GM23338 (cell line): ENCODE measurements at regions not wholly inside any gene's neighbourhood (a gene's known extent, or its start where the extent isn't known, plus 50 kb on each side); places are given as distances from the start of the nearest gene placed in this dataset.

ENCODE experiments used
- ATAC-seq: fragments of 200-7000 bp; cut with Tn5 transposase; 3 replicates; pipeline ENCODE4 v1.9.1; 2020
- DNase-seq: peaks from one replicate; pipeline ENCODE4 v3.0.0-alpha.2; 2015; ENCODE audit warnings: low spot score
- H2AFZ ChIP-seq: fragments of 200-600 bp; sonication (generic); 2 replicates; pipeline ENCODE4 v1.8.0; 2016; ENCODE audit warnings: antibody characterized with exemption, mild to moderate bottlenecking, moderate library complexity
- H3F3A ChIP-seq: fragments of 200-600 bp; sonication (generic); replicated peaks from 2 replicates; pipeline ENCODE4 v1.8.0; 2017; ENCODE audit warnings: antibody characterized with exemption, mixed run types, low read depth
- H3K27ac ChIP-seq: fragments of 200-600 bp; sonication (generic); 2 replicates; pipeline ENCODE4 v1.6.1; 2016; ENCODE audit warnings: low read depth
- H3K27me3 ChIP-seq: fragments of 200-600 bp; sonication (generic); 2 replicates; pipeline ENCODE4 v1.8.0; 2016; ENCODE audit warnings: mild to moderate bottlenecking, mixed run types, moderate library complexity; ENCODE audit not compliant: insufficient read depth
- H3K36me3 ChIP-seq: fragments of 200-600 bp; sonication (generic); 2 replicates; pipeline ENCODE4 v1.8.0; 2016; ENCODE audit warnings: mild to moderate bottlenecking; ENCODE audit not compliant: insufficient read depth
- H3K4me1 ChIP-seq: fragments of 200-600 bp; sonication (generic); 2 replicates; pipeline ENCODE4 v1.8.0; 2016; ENCODE audit warnings: mild to moderate bottlenecking, moderate library complexity; ENCODE audit not compliant: insufficient read depth
- H3K4me2 ChIP-seq: fragments of 200-600 bp; sonication (generic); 2 replicates; pipeline ENCODE4 v1.7.1; 2017; ENCODE audit warnings: mixed run types
- H3K4me3 ChIP-seq: fragments of 200-600 bp; sonication (generic); 2 replicates; pipeline ENCODE4 v1.6.1; 2016; ENCODE audit warnings: mixed run types
- H3K79me2 ChIP-seq: fragments of 200-600 bp; sonication (generic); replicated peaks from 2 replicates; pipeline ENCODE4 v1.8.0; 2017; ENCODE audit warnings: mild to moderate bottlenecking; ENCODE audit not compliant: insufficient read depth
- H3K9me2 ChIP-seq: fragments of 200-600 bp; sonication (generic); 2 replicates; pipeline ENCODE4 v1.8.0; 2017; ENCODE audit not compliant: insufficient read depth
- H4K20me1 ChIP-seq: fragments of 200-600 bp; sonication (generic); replicated peaks from 2 replicates; pipeline ENCODE4 v1.8.0; 2017; ENCODE audit warnings: mild to moderate bottlenecking; ENCODE audit not compliant: insufficient read depth
- H3K27ac Mint-ChIP-seq: 2 replicates; pipeline ENCODE4 v1.8.0; 2020; ENCODE audit warnings: inconsistent platforms, mild to moderate bottlenecking, moderate library complexity, mixed read lengths
- H3K27me3 Mint-ChIP-seq: 3 replicates; pipeline ENCODE4 v1.8.0; 2022; ENCODE audit warnings: low read depth, mild to moderate bottlenecking, moderate library complexity, mixed read lengths, inconsistent platforms; ENCODE audit not compliant: insufficient read depth, poor library complexity
- H3K36me3 Mint-ChIP-seq: 3 replicates; pipeline ENCODE4 v1.8.0; 2021; ENCODE audit warnings: low read depth, mild to moderate bottlenecking, inconsistent platforms, moderate library complexity, mixed read lengths
- H3K4me1 Mint-ChIP-seq: 3 replicates; pipeline ENCODE4 v1.8.0; 2020; ENCODE audit warnings: mild to moderate bottlenecking, inconsistent platforms, mixed read lengths
- H3K4me3 Mint-ChIP-seq: 3 replicates; pipeline ENCODE4 v1.8.0; 2021; ENCODE audit warnings: moderate library complexity, mild to moderate bottlenecking, inconsistent platforms, mixed read lengths
- H3K9me3 Mint-ChIP-seq: 3 replicates; pipeline ENCODE4 v1.8.0; 2020; ENCODE audit warnings: moderate library complexity, mild to moderate bottlenecking, inconsistent platforms, mixed read lengths
- CREB1 ChIP-seq: fragments of 250-450 bp; sonication (Bioruptor Pico); IDR thresholded peaks from 2 replicates; pipeline ENCODE4 v1.5.0; 2020; ENCODE audit warnings: low read depth, mild to moderate bottlenecking, moderate library complexity
- CTCF ChIP-seq, 2 experiments: fragments of 200-600 bp in 1 of 2; sonication (generic) in 1 of 2; conservative IDR thresholded peaks; 2 replicates each; pipeline versions ENCODE4 v1.5.1 to v1.6.1; 2016 to 2017; ENCODE audit warnings: antibody characterized with exemption in 2 of 2, low read depth in 2 of 2, mild to moderate bottlenecking in 2 of 2, moderate library complexity in 1 of 2
- ETS1 ChIP-seq: IDR thresholded peaks from 2 replicates; pipeline ENCODE4 v1.6.1; 2016; ENCODE audit warnings: antibody characterized with exemption
- EZH2 ChIP-seq: fragments of 200-600 bp; sonication (generic); IDR thresholded peaks from one replicate; pipeline ENCODE4 v1.8.0; 2017; ENCODE audit warnings: antibody characterized with exemption, mild to moderate bottlenecking, low read depth; ENCODE audit not compliant: unreplicated experiment
- EZH2phosphoT487 ChIP-seq: fragments of 200-600 bp; sonication (generic); IDR thresholded peaks from one replicate; pipeline ENCODE4 v1.8.1; 2018; ENCODE audit warnings: antibody characterized with exemption; ENCODE audit not compliant: unreplicated experiment
- JUNB ChIP-seq: IDR thresholded peaks from one replicate; pipeline ENCODE4 v1.6.1; 2016; ENCODE audit warnings: antibody characterized with exemption; ENCODE audit not compliant: unreplicated experiment
- POLR2AphosphoS5 ChIP-seq: IDR thresholded peaks from 2 replicates; pipeline ENCODE4 v1.6.1; 2016; ENCODE audit warnings: antibody characterized with exemption, low read depth
- REST ChIP-seq: IDR thresholded peaks from one replicate; pipeline ENCODE4 v1.6.1; 2018; ENCODE audit warnings: antibody characterized with exemption; ENCODE audit not compliant: unreplicated experiment
- STAT1 ChIP-seq: IDR thresholded peaks from one replicate; pipeline ENCODE4 v1.6.1; 2016; ENCODE audit warnings: antibody characterized with exemption; ENCODE audit not compliant: unreplicated experiment
- ZNF114 ChIP-seq: fragments of 250-450 bp; sonication (Bioruptor Pico); IDR thresholded peaks from 2 replicates; pipeline ENCODE4 v1.5.0; 2020; ENCODE audit warnings: mild to moderate bottlenecking, moderate library complexity
- ZNF331 ChIP-seq: fragments of 250-450 bp; sonication (Bioruptor Pico); IDR thresholded peaks from 2 replicates; pipeline ENCODE4 v1.5.0; 2020; ENCODE audit warnings: low read depth, mild to moderate bottlenecking, moderate library complexity

GRCh38 chr10:3882855-3883254, 97.8 kb upstream of the KLF6 start:
- H3K4me1 Mint-ChIP-seq: peaks cover 25% of the 10 kb centered on the region
- Histone ChIP-seq H3K79me2 (no peaks in the 10 kb centered on the region), H3K4me3 (no peak overlapping the region), H3K27ac (no peak overlapping the region), H3K27me3 (no peaks in the 10 kb centered on the region), H2AFZ (no peak overlapping the region), H3F3A (no peaks in the 10 kb centered on the region), H3K4me2 (no peak overlapping the region), H3K36me3 (no peaks in the 10 kb centered on the region), H3K4me1 (peaks cover 18% of the 10 kb centered on the region), H4K20me1 (no peaks in the 10 kb centered on the region), H3K9me2 (0 out of 2 replicates have a peak, but pooled peaks cover 6% of the 10 kb centered on the region)
- peaks cover 5% of the 10 kb centered on the region; the same call in 2 of the 3 replicates for H3K9me3 Mint-ChIP-seq
- ATAC-seq: no peak
- peaks cover 7% of the 10 kb centered on the region; the same call in 2 of the 3 replicates for H3K36me3 Mint-ChIP-seq
- no peak for TF ChIP-seq REST
- no peak for TF ChIP-seq CTCF (conservative IDR thresholded peaks at IDR 0.05; ENCODE audit: low read depth in 2 of 2)
- no peak for TF ChIP-seq ZNF331 (CRISPR knock-in tag)
- TF ChIP-seq EZH2: no peak
- TF ChIP-seq ETS1: no peak
- no peak for TF ChIP-seq POLR2AphosphoS5
- no peak for TF ChIP-seq JUNB
- TF ChIP-seq CREB1 (CRISPR knock-in tag): no peak
- TF ChIP-seq EZH2phosphoT487: no peak
- no peak overlapping the region for H3K27ac Mint-ChIP-seq
- no peak for DNase-seq
- H3K27me3 Mint-ChIP-seq: peaks cover 3% of the 10 kb centered on the region
- no peak overlapping the region for H3K4me3 Mint-ChIP-seq

GRCh38 chr10:3881622-3882021, 96.6 kb upstream of the KLF6 start:
- Histone ChIP-seq H3K79me2 (no peaks in the 10 kb centered on the region), H3K9me2 (0 out of 2 replicates have a peak, but pooled peaks cover 6% of the 10 kb centered on the region), H3F3A (no peaks in the 10 kb centered on the region), H3K36me3 (no peaks in the 10 kb centered on the region), H3K27ac (no peak overlapping the region), H3K4me2 (no peak overlapping the region), H4K20me1 (no peaks in the 10 kb centered on the region), H3K27me3 (no peaks in the 10 kb centered on the region), H2AFZ (no peak overlapping the region), H3K4me3 (no peak overlapping the region), H3K4me1 (peaks cover 24% of the 10 kb centered on the region)
- Mint-ChIP-seq H3K36me3 (peaks cover 7% of the 10 kb centered on the region; the same call in 2 of the 3 replicates), H3K4me3 (no peak overlapping the region), H3K4me1 (peaks cover 25% of the 10 kb centered on the region), H3K27ac (no peak overlapping the region), H3K27me3 (peaks cover 3% of the 10 kb centered on the region), H3K9me3 (peaks cover 5% of the 10 kb centered on the region; the same call in 2 of the 3 replicates)
- ATAC-seq (no peak), DNase-seq (no peak)
- TF ChIP-seq ZNF114 (CRISPR knock-in tag): no peak
- TF ChIP-seq CTCF (conservative IDR thresholded peaks at IDR 0.05; ENCODE audit: low read depth in 2 of 2): no peak
- no peak for TF ChIP-seq STAT1
